ENCODE measurements at regions not wholly inside any gene's neighbourhood (a gene's known extent, or its start where the extent isn't known, plus 50 kb on each side); places are given as distances from the start of the nearest gene placed in this dataset.

- no peak for DNase-seq
Observed at GRCh38 chr9:107632661-107633060, 143.1 kb upstream of the KLF4 start.

GRCh38 chr9:107632216-107632615 lies 142.6 kb upstream of the KLF4 start:
- DNase-seq, result no peak

- no peak for DNase-seq
Observed at GRCh38 chr9:107631788-107632187, 142.2 kb upstream of the KLF4 start.

- peak in 3 of 4 experiments; percentile 26 to 46 (median 45) for DNase-seq
Observed at GRCh38 chr9:107630156-107630555, 140.6 kb upstream of the KLF4 start.

- DNase-seq, result no peak
Observed at GRCh38 chr9:107628444-107628843, 138.9 kb upstream of the KLF4 start.

- no peak for DNase-seq
Observed at GRCh38 chr9:107627781-107628180, 138.2 kb upstream of the KLF4 start.

GRCh38 chr9:107626118-107626517 lies 136.5 kb upstream of the KLF4 start:
- no peak for DNase-seq

- DNase-seq, result no peak
Observed at GRCh38 chr9:107625383-107625984, 135.9 kb upstream of the KLF4 start.

- DNase-seq, result no peak
Observed at GRCh38 chr9:107624234-107624948, 134.8 kb upstream of the KLF4 start.

- DNase-seq, result no peak
Observed at GRCh38 chr9:107621436-107621835, 131.9 kb upstream of the KLF4 start.

GRCh38 chr9:107620801-107621200 lies 131.2 kb upstream of the KLF4 start:
- DNase-seq, result no peak

GRCh38 chr9:107620236-107620635 lies 130.7 kb upstream of the KLF4 start:
- DNase-seq, result no peak

GRCh38 chr9:107615321-107615720 lies 125.8 kb upstream of the KLF4 start:
- peak; percentile 68 to 94 (median 83) for DNase-seq

- no peak for DNase-seq
Observed at GRCh38 chr9:107614765-107615164, 125.2 kb upstream of the KLF4 start.

- DNase-seq, result no peak
Observed at GRCh38 chr9:107613321-107613720, 123.8 kb upstream of the KLF4 start.

GRCh38 chr9:107612136-107612535 lies 122.6 kb upstream of the KLF4 start:
- DNase-seq, result peak; percentile 91 to 96 (median 93)

GRCh38 chr9:107609547-107609946 lies 120.0 kb upstream of the KLF4 start:
- DNase-seq, result no peak

GRCh38 chr9:107606149-107606790 lies 116.7 kb upstream of the KLF4 start:
- no peak for DNase-seq

GRCh38 chr9:107605041-107605440 lies 115.5 kb upstream of the KLF4 start:
- no peak for DNase-seq

GRCh38 chr9:107603281-107603680 lies 113.7 kb upstream of the KLF4 start:
- DNase-seq, result no peak

- DNase-seq, result no peak
Observed at GRCh38 chr9:107600060-107600573, 110.5 kb upstream of the KLF4 start.

- no peak for DNase-seq
Observed at GRCh38 chr9:107597743-107598217, 108.2 kb upstream of the KLF4 start.

- peak; percentile 17 to 52 (median 32) for DNase-seq
Observed at GRCh38 chr9:107594908-107595530, 105.5 kb upstream of the KLF4 start.
